Left ventricle myocardium inferior (tissue), 1 donor: ENCODE measurements at regions not wholly inside any gene's neighbourhood (a gene's known extent, or its start where the extent isn't known, plus 50 kb on each side); places are given as distances from the start of the nearest gene placed in this dataset.
A peak's percentile ranks its signal among the peaks of the same experiment; 100 is the strongest.

ENCODE experiments used
- DNase-seq: peaks from one replicate; pipeline ENCODE4 v3.0.0-alpha.2; 2020
- H3K27ac ChIP-seq: fragments of 200-600 bp; replicated peaks from 2 replicates; pipeline ENCODE4 v1.8.0; 2021
- H3K27me3 ChIP-seq: fragments of 200-600 bp; 2 replicates; pipeline ENCODE4 v1.8.0; 2021; ENCODE audit warnings: low read depth
- H3K36me3 ChIP-seq: fragments of 200-600 bp; 2 replicates; pipeline ENCODE4 v1.8.0; 2021
- H3K4me1 ChIP-seq: fragments of 200-600 bp; 2 replicates; pipeline ENCODE4 v1.8.0; 2021
- H3K4me3 ChIP-seq: fragments of 200-600 bp; 2 replicates; pipeline ENCODE4 v1.8.0; 2021; ENCODE audit warnings: mild to moderate bottlenecking, moderate library complexity
- H3K9me3 ChIP-seq: fragments of 200-600 bp; replicated peaks from 2 replicates; pipeline ENCODE4 v1.8.0; 2021
- intact Hi-C: fragments of 100-400 bp; cut with micrococcal nuclease; formaldehyde crosslinking; loops from one replicate; pipeline ENCODE4 v1.11.0; 2022
- TF ChIP-seq, protein P1 (sequence below): fragments of 200-600 bp; IDR thresholded peaks from 2 replicates; pipeline ENCODE4 v1.8.0; 2021; ENCODE audit warnings: antibody characterized with exemption, mild to moderate bottlenecking, borderline replicate concordance
- donor health status: DM: no; HTN: yes; CAD: no; lungs with severe emphysema.

DNA sequence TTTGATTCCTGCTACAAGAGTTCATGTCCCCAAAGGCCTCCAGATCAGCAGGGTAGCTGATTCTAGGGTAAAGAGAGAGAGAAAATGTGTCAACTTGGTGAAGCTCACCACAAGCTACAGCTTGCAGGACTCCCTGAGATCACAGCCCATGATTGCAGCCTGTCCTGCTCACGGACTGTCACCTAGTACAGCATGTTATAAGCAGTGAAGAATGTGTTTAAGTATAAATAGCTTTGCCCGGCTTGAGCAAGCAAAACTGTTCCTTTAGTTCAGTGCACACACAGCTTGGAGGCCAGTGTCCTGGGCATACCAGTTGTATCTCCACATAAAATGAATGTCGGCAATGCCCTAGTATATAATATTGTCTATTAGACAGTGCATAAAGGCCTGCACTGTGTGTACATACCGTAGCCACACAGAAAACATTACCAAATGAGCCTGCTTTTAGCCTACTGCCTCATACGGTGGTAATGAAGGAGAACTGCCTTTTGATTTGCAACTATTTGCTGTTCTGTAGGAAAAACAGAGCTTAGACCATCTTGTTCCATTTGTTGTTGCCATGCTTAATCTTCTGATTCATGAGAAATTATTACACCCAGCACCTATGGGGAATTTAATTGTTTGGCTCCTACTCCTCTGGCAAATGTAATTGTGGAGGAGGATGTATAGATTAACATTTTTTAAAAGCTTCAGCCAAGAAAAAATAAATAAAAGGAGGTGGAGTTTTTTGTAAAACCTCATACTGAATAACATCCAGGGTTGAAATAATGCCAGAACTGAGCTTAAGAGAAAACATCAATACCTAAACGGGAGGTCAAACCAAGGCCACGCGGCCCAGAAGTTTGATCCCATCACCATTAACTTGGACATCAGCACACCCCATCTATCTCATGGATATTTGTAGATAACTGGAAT lies 108.1 kb upstream of the G2E3 start:
- H3K27ac ChIP-seq: peak overlapping the region; percentile 49
- intact Hi-C loops: no loop called here
- H3K27me3 ChIP-seq: no peaks in the 10 kb centered on the region
- no peaks in the 10 kb centered on the region for H3K36me3 ChIP-seq
- no peaks in the 10 kb centered on the region for H3K9me3 ChIP-seq
- no peak overlapping the region for H3K4me3 ChIP-seq
- no peak for DNase-seq
- peaks cover 5% of the 10 kb centered on the region for H3K4me1 ChIP-seq
- TF ChIP-seq, protein P1, sequence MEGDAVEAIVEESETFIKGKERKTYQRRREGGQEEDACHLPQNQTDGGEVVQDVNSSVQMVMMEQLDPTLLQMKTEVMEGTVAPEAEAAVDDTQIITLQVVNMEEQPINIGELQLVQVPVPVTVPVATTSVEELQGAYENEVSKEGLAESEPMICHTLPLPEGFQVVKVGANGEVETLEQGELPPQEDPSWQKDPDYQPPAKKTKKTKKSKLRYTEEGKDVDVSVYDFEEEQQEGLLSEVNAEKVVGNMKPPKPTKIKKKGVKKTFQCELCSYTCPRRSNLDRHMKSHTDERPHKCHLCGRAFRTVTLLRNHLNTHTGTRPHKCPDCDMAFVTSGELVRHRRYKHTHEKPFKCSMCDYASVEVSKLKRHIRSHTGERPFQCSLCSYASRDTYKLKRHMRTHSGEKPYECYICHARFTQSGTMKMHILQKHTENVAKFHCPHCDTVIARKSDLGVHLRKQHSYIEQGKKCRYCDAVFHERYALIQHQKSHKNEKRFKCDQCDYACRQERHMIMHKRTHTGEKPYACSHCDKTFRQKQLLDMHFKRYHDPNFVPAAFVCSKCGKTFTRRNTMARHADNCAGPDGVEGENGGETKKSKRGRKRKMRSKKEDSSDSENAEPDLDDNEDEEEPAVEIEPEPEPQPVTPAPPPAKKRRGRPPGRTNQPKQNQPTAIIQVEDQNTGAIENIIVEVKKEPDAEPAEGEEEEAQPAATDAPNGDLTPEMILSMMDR: no peak

DNA sequence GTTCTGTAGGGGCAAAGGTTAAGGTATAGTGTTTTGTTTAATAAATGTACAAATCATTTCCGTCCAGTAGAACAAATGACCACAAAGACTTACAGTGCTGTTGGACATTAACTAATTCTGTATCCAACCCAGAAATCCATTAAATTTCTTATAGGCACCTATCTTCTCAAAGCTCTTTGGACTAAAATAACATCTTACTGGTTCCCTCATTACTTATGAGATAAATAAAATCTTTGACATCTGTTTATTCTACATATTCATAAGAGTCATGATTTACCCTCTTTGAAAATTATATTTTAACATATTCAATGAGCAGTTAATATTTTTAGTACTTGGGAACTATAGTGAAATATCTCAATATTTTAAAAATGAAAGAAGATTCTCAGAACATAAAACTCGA lies 102.7 kb upstream of the G2E3 start:
- no peak overlapping the region for H3K27ac ChIP-seq
- H3K36me3 ChIP-seq: no peaks in the 10 kb centered on the region
- DNase-seq: no peak
- intact Hi-C loops: no loop called here
- TF ChIP-seq, protein P1: no peak
- H3K4me3 ChIP-seq: no peak overlapping the region
- no peaks in the 10 kb centered on the region for H3K27me3 ChIP-seq
- H3K4me1 ChIP-seq: peaks cover under 1% of the 10 kb centered on the region
- H3K9me3 ChIP-seq: peaks cover 2% of the 10 kb centered on the region

DNA sequence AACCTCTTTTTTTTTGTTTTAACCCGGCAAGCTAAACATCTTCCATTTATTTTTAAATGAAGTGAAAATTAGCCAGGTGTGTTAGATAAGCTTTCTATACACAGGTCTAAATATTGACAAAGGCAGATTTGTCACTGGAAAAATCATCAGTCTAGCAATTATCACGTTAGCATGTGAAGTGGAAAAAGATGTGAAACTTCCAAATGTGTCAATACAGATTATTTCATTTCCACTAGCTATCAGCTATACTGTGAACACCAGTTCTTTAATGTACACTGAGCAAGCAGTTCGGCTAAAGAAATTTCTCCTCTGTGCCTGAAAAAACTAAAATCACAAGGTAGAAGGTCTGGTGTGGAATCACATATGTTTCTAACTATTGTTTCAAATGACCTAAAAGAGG lies 96.6 kb upstream of the G2E3 start:
- H3K36me3 ChIP-seq: no peaks in the 10 kb centered on the region
- peaks cover 3% of the 10 kb centered on the region for H3K27me3 ChIP-seq
- TF ChIP-seq, protein P1: no peak
- no peak overlapping the region for H3K4me3 ChIP-seq
- H3K4me1 ChIP-seq: no peaks in the 10 kb centered on the region
- DNase-seq: no peak
- no peaks in the 10 kb centered on the region for H3K9me3 ChIP-seq
- intact Hi-C loops: no loop called here
- H3K27ac ChIP-seq: no peak overlapping the region

DNA sequence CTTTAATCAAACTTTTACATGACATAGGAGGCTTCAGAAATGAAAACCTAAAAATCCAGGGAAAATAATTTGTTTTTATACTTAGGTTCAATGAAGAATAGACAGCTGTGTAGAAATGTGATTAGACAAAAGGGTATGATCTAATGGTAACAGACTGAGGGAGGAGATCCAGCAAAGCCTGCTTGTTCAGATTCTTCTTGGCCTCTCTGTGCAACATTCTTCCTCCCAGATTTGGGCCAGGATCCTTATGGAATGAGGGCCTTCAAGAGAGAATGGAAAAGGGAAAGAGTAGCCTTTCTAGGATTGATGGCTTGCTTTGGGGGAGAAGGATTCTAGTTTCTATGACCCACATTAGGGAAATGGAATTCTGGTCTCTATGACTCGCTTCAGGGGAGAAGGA lies 94.5 kb upstream of the G2E3 start:
- DNase-seq: no peak
- Histone ChIP-seq H3K9me3 (no peaks in the 10 kb centered on the region), H3K4me1 (no peaks in the 10 kb centered on the region), H3K27ac (no peak overlapping the region), H3K36me3 (no peaks in the 10 kb centered on the region), H3K27me3 (peaks cover 3% of the 10 kb centered on the region), H3K4me3 (no peak overlapping the region)
- intact Hi-C loops: no loop called here
- TF ChIP-seq, protein P1: no peak

DNA sequence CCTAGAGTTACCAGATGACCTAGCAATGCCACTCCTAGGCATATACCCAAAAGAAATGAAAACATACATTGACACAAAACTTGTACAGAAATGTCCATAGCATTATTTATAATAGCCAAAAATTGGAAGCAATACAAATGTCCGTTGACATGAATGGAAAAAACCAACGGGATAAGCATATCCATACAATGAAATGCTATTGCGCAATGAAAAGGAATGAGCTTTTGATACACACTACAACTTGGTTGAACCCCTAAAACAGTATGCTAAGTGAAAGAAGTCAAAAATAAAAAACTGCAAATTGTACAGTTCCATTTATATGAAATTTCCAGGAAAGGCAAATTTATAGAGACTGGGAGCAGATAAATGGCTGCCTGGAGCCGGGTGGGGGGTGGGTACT lies 90.6 kb upstream of the G2E3 start:
- Histone ChIP-seq H3K36me3 (no peaks in the 10 kb centered on the region), H3K4me3 (no peak overlapping the region), H3K4me1 (no peaks in the 10 kb centered on the region), H3K27me3 (peaks cover 3% of the 10 kb centered on the region), H3K9me3 (no peaks in the 10 kb centered on the region), H3K27ac (no peak overlapping the region)
- intact Hi-C loops: no loop called here
- TF ChIP-seq, protein P1: no peak
- no peak for DNase-seq
